HG02798 (cell line): ENCODE measurements at regions not wholly inside any gene's neighbourhood (a gene's known extent, or its start where the extent isn't known, plus 50 kb on each side); places are given as distances from the start of the nearest gene placed in this dataset.
"Not testable (repeated sequence)": the region's sequence is repeated elsewhere in the genome, so short reads cannot be mapped to it uniquely, and the experiment has no call there.

Experiments
- ATAC-seq: cut with Tn5 transposase; IDR thresholded peaks from one replicate; pipeline ENCODE4 v1.9.1; 2021; ENCODE audit warnings: mild to moderate bottlenecking; ENCODE audit not compliant: unreplicated experiment, poor library complexity

GRCh38 chr21:15444118-15444960 is 285.4 kb upstream of the USP25 start:
- ATAC-seq: no peak

GRCh38 chr21:15445327-15445726 is 284.5 kb upstream of the USP25 start:
- peak; percentile 62 for ATAC-seq

DNA sequence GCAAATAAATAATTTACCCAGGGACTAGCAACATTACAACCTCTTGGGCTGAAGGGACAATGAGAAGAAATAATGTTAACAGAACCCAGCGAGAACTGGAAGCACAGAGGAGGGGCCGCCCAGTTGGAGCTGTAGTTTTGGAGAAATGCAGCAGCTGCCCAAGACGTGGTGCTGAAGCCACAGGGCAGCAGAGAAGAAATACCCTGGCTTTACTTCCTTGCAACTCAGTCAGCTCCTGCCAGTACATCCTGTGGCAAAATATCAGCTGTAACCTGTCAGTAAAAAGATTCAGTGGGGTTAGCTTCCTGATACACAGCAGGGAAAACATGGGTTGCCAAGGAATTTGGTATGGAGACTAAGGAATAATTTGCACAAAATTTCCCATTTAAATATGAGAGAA is 283.6 kb upstream of the USP25 start:
- no peak for ATAC-seq

GRCh38 chr21:15449556-15449955 is 280.2 kb upstream of the USP25 start:
- no peak for ATAC-seq

DNA sequence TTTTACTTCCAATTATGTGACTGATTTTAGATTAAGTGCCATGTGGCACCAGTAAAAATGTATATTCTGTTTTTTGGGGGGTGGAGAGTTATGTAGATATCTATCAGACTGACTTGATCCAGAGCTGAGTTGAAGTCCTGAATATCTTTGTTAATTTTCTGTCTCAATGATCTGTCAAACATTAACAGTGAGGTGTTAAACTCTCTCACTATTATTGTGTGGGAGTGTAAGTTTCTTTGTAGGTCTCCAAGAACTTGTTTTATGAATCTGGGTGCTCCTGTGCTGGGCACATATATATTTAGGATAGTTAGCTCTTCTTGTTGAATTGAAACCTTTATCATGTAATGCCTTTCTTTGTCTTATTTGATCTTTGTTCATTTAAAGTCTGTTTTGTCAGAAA is 276.5 kb upstream of the USP25 start:
- no peak for ATAC-seq

DNA sequence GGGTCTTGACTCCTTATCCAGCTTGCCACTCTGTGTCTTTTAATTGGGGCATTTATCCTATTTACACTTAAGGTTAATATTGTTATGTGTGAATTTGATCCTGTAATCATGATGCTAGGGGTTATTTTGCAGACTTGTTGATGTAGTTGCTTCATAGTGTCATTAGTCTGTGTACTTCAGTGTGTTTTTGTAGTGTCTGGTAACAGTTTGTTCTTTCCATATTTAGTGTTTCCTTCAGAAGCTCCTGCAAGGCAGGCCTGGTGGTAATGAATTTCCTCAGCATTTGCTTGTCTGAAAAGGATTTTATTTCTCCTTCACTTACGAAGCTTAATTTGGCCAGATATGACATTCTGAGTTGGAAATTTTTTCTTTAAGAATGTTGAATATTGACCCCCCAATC is 276.0 kb upstream of the USP25 start:
- not testable (repeated sequence) for ATAC-seq

DNA sequence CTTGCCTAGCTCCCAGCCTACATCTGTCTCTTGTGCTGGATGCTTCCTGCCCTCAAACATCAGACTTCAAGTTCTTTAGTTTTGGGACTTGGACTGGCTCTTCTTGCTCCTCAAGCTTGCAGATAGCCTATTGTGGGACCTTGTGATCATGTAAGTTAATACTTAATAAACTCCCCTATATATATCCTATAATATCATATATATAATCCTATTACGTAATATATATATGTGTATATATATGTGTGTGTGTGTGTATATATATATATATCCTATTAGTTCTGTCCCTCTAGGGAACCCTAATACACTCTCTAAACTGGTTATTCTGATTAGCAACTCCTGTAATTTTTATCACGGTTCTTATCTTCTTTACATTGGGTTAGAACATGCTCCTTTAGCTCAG is 274.9 kb upstream of the USP25 start:
- not testable (repeated sequence) for ATAC-seq

GRCh38 chr21:15455819-15456462 is 273.8 kb upstream of the USP25 start:
- no peak for ATAC-seq

- no peak for ATAC-seq
These were observed 271.8 kb upstream of the USP25 start for GRCh38 chr21:15457965-15458364.

DNA sequence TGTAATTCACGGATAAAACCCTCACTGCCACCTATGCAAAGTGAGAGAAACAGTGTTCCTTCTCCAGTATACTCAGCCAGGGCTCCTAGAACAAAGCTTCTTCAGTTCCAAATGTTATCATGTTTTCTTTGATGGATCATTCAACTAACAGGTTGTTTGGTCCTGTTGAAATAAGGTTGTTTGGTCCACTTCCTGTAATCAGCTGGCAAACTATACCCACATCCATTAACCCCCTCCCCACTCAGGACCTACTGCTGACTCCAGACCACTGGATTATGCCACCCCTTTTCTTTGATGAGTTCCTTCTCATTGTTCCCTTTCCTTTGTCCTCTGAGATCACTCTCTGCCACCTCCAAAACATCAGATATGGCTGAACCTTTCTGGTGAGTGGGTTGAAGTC is 267.7 kb upstream of the USP25 start:
- no peak for ATAC-seq

- ATAC-seq: no peak
These were observed 263.5 kb upstream of the USP25 start for GRCh38 chr21:15466329-15466728.

GRCh38 chr21:15468368-15468767 is 261.4 kb upstream of the USP25 start:
- no peak for ATAC-seq

GRCh38 chr21:15472108-15473040 is 257.4 kb upstream of the USP25 start:
- ATAC-seq: no peak

DNA sequence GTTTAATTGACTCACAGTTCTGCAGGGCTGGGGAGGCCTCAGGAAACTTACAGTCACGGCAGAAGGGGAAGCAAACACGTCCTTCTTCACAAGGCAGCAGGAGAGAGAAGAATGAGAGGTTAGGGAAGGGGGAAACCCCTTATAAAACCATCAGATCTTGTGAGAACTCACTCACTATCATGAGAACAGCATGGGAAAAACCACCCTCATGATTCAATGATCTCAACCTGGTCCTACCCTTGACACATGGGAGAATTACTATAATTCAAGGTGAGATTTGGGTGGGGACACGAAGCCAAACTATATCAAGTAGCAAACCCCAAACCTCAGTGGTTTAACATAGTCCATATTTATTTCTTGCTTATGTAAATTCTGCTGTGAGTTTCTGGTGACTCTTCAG is 252.0 kb upstream of the USP25 start:
- not testable (repeated sequence) for ATAC-seq

DNA sequence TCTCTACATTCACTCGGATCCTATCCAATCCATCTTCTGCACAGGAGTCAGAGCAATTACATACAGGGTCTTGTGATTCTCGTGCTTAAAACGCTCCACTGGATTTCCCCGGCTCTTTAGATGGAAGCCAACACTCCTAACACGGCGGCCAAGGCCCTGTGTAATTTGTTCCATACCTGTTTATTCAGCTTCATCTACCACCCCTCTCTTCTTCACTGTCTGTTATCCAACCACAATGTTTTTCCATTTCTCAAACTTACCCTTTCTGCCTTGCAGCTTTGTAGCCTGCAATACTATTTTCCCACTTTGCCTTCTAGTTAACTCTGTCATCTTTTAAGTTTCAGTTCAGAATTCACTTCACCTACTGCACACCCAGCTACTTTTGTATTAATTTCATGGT is 249.6 kb upstream of the USP25 start:
- ATAC-seq: no peak

DNA sequence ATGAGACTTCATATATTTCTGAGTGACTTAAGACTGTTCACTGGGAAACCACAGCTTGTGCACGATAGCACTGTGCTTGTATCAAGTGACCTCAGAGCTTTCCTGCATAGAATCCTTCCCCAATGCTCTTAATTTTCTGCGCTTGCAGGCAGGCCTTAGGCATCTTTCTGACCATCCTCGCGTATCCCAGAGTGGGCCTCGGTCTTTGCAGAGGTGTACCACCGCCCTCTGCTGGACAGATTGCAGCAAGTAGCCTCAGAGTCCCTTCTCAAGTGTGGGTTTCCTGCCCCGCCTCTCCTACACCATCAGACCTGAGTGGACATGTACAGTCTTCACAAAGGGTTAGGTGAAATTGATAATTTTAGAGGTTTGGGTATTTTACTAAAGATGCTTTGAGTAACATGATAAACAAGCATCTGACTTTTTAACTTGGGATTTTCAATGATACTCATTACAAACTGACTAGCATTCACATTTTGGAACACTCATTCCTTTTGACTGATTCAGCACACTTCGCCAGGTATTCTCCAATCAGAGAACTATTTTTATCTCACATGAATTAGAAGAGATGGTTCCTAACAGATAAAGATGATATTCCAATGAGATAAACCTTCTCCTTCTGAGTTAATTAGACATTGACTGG is 246.5 kb upstream of the USP25 start:
- peak; percentile 99 for ATAC-seq

GRCh38 chr21:15486460-15487195 is 243.2 kb upstream of the USP25 start:
- no peak for ATAC-seq

DNA sequence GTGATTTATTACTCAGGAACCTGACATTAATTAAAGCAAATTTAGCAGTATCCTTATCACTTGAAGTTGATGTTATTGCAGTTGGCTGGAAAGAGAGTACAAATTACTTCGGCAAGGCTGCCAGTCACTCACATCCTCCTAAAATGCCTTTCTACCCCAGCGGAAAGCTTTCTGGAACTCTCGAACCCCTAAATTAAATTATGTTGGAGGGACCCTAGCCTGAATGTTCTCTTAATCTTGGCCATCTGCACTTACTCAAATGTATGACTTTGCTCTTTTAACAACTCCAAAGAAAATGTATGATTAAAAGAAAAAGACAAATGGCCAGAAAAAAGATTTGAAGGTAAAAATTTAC is 242.6 kb upstream of the USP25 start:
- ATAC-seq: no peak

- no peak for ATAC-seq
These were observed 238.7 kb upstream of the USP25 start for GRCh38 chr21:15491100-15491499.

- no peak for ATAC-seq
These were observed 236.1 kb upstream of the USP25 start for GRCh38 chr21:15493646-15494045.
